ENCODE measurements at regions not wholly inside any gene's neighbourhood (a gene's known extent, or its start where the extent isn't known, plus 50 kb on each side); places are given as distances from the start of the nearest gene placed in this dataset.

- no peak for TF ChIP-seq CTCF (IDR thresholded peaks at IDR 0.05; ENCODE audit: low read depth, low read length, missing input control)
- no peak for TF ChIP-seq JUND (IDR thresholded peaks at IDR 0.05)
- no peak for TF ChIP-seq ZBTB33 (IDR thresholded peaks at IDR 0.05)
- no peak for TF ChIP-seq TAF1 (conservative IDR thresholded peaks at IDR 0.05)
- no peak for TF ChIP-seq MAX (IDR thresholded peaks at IDR 0.05)
- no peak for TF ChIP-seq SP1 (IDR thresholded peaks at IDR 0.05)
- TF ChIP-seq YY1 (IDR thresholded peaks at IDR 0.05) = no peak
- no peak for TF ChIP-seq FOXA1 (IDR thresholded peaks at IDR 0.05)
- TF ChIP-seq REST (IDR thresholded peaks at IDR 0.05) = no peak
- no peak for TF ChIP-seq ATF3 (IDR thresholded peaks at IDR 0.05)
- TF ChIP-seq RAD21 (IDR thresholded peaks at IDR 0.05) = no peak
- no peak for TF ChIP-seq GABPA (IDR thresholded peaks at IDR 0.05 in 1 of 2, conservative IDR thresholded peaks at IDR 0.05 in 1 of 2)
These were observed 1041.7 kb upstream of the MIR17HG start for GRCh38 chr13:90305796-90306195.

Data from liver (tissue), 3 donors.